ENCODE measurements at regions not wholly inside any gene's neighbourhood (a gene's known extent, or its start where the extent isn't known, plus 50 kb on each side); places are given as distances from the start of the nearest gene placed in this dataset.

DNA sequence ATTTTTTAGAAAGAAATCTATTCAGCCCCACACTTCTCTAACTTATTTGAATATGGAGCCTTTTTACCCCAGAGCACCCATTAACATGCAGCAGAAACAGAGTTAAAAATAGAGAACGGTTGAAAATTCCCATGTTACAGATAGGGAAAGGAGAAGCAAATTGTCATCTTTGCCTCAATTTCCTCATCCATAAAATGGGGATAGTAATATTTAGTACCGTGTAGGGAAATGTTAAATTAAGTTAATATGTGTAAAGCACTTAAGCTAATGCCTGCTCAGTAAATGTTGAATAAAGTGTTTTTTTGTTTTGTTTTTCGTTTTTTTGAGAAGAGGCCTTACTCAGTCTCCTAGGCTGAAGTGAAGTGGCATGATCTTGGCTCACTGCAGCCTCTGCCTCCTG is 50.3 kb downstream of the NAV1 start:
- H3K4me1 ChIP-seq: peaks cover 33% of the 10 kb centered on the region
- H3K27ac ChIP-seq (replicated peaks): no peak overlapping the region
- DNase-seq: no peak
- no peaks in the 10 kb centered on the region for H3K9me3 ChIP-seq (replicated peaks)
- intact Hi-C loops (cut with micrococcal nuclease): no loop called here
- no peaks in the 10 kb centered on the region for H3K27me3 ChIP-seq (ENCODE audit: low read depth)
- H3K36me3 ChIP-seq: peaks cover 3% of the 10 kb centered on the region
- no peak overlapping the region for H3K4me3 ChIP-seq
- TF ChIP-seq, protein P1, sequence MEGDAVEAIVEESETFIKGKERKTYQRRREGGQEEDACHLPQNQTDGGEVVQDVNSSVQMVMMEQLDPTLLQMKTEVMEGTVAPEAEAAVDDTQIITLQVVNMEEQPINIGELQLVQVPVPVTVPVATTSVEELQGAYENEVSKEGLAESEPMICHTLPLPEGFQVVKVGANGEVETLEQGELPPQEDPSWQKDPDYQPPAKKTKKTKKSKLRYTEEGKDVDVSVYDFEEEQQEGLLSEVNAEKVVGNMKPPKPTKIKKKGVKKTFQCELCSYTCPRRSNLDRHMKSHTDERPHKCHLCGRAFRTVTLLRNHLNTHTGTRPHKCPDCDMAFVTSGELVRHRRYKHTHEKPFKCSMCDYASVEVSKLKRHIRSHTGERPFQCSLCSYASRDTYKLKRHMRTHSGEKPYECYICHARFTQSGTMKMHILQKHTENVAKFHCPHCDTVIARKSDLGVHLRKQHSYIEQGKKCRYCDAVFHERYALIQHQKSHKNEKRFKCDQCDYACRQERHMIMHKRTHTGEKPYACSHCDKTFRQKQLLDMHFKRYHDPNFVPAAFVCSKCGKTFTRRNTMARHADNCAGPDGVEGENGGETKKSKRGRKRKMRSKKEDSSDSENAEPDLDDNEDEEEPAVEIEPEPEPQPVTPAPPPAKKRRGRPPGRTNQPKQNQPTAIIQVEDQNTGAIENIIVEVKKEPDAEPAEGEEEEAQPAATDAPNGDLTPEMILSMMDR (IDR thresholded peaks at IDR 0.05; ENCODE audit: borderline replicate concordance): no peak

DNA sequence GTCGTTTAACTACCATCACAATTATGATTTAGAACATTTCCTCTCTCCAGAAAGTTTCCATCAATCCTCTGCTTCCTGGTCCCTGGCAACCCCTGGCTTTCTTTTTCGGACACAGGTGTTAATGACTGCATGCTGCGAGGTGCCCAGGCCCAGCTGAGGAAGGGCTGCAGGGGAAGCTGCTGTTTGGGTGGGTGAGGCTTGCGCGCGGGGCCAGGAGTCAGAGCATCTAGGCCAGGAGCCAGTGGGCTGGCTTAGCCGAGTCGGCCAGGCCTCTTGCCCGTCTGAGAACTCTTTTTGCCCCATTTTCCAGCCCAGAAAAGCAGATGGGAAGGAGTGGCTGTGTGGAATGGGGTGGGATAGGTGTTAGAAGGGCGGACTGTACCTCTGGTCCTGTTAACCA is 51.5 kb downstream of the NAV1 start:
- intact Hi-C loops (cut with micrococcal nuclease): no loop called here
- DNase-seq: no peak
- Histone ChIP-seq H3K4me3 (no peak overlapping the region), H3K27ac (replicated peaks) (no peak overlapping the region), H3K27me3 (ENCODE audit: low read depth) (no peaks in the 10 kb centered on the region), H3K36me3 (peaks cover 3% of the 10 kb centered on the region), H3K4me1 (peaks cover 36% of the 10 kb centered on the region), H3K9me3 (replicated peaks) (no peaks in the 10 kb centered on the region)
- TF ChIP-seq, protein P1 (IDR thresholded peaks at IDR 0.05; ENCODE audit: borderline replicate concordance): no peak

DNA sequence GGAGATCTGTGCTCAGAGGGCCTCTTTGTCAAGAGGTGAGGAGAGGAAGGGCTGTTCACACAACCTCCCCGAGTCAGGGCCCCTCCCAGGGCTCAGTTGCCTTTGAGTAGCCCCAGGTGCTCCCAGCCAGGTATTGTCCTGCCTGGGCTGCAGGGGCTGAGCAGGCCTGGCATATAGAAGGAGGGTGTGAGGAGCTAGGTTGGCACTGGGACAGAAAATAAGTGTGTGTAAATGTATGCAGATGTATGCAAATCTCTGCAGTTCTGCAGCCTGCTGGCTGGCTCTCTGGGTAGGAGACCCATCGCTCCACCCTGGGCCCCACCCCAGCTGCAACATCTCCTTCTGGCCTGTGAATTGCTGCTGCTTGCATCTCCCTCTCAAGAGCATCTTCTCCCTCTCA is 52.4 kb downstream of the NAV1 start:
- DNase-seq: no peak
- no peaks in the 10 kb centered on the region for H3K27me3 ChIP-seq (ENCODE audit: low read depth)
- peaks cover 3% of the 10 kb centered on the region for H3K36me3 ChIP-seq
- TF ChIP-seq, protein P1 (IDR thresholded peaks at IDR 0.05; ENCODE audit: borderline replicate concordance): no peak
- H3K4me3 ChIP-seq: no peak overlapping the region
- H3K27ac ChIP-seq (replicated peaks): no peak overlapping the region
- intact Hi-C loops (cut with micrococcal nuclease): no loop called here
- peaks cover 36% of the 10 kb centered on the region for H3K4me1 ChIP-seq
- H3K9me3 ChIP-seq (replicated peaks): no peaks in the 10 kb centered on the region

DNA sequence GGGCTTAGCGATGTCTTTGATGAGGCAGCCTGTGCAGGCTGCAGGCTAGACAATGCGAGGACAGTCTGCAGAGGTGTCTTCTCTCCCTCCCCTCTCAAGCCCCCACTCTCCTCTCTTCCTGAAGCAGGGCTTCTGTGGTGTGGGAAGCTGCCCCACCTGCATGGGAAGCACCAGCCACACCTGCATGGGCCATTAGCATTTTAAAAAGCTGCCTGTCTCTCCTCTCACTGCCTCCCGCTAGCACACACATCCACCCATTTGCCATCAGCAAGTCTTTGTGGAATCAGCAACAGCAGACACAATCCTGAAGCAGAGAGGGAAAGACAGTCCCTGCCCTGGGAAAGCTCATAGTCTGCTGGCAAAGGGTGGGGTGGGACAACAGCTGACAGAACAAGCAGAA is 53.1 kb downstream of the NAV1 start:
- TF ChIP-seq, protein P1 (IDR thresholded peaks at IDR 0.05; ENCODE audit: borderline replicate concordance): no peak
- H3K4me1 ChIP-seq: peaks cover 36% of the 10 kb centered on the region
- no peaks in the 10 kb centered on the region for H3K27me3 ChIP-seq (ENCODE audit: low read depth)
- no peak for DNase-seq
- H3K9me3 ChIP-seq (replicated peaks): no peaks in the 10 kb centered on the region
- H3K4me3 ChIP-seq: no peak overlapping the region
- peaks cover 3% of the 10 kb centered on the region for H3K36me3 ChIP-seq
- H3K27ac ChIP-seq (replicated peaks): no peak overlapping the region
- intact Hi-C loops (cut with micrococcal nuclease): no loop called here

DNA sequence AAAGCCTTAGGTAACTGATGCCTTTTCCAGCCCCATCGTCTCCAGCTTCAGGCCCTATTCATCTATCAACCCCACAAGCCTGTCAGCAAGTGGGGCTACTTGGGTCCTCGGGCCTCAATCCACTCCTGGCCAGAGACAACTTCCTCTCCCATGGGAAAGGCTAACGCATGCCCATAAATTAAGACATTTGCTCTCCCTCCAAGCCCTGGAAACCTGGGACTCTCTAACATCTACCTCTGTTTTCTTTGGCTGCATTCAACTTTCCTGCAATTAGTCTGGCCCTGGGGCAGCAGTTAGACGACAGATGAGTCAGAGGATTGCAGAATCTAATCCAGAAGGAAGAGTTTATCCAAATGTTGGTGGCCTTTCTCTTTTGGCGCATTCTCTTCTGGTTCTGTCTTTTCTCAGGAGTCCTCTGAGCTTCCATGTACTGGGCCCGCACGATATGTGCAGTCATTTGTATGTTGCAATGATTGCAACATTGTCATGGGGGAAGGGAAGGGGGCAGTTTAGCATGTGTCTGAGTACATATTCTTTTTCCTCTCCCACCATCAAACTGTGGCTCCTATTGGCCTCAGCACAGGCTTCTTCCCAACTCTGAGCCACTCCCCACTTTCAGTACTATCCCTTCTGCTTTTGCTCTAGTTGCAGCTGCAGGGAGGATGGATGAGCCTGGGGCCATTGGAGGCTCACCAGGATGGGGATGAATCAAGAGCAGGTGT is 54.4 kb downstream of the NAV1 start:
- intact Hi-C loops (cut with micrococcal nuclease): no loop called here
- TF ChIP-seq, protein P1 (IDR thresholded peaks at IDR 0.05; ENCODE audit: borderline replicate concordance): no peak
- H3K36me3 ChIP-seq: peaks cover 3% of the 10 kb centered on the region
- no peak overlapping the region for H3K4me3 ChIP-seq
- no peaks in the 10 kb centered on the region for H3K27me3 ChIP-seq (ENCODE audit: low read depth)
- H3K9me3 ChIP-seq (replicated peaks): no peaks in the 10 kb centered on the region
- no peak for DNase-seq
- H3K4me1 ChIP-seq: peaks cover 46% of the 10 kb centered on the region
- peak overlapping the region; percentile 64 for H3K27ac ChIP-seq (replicated peaks)

All from left ventricle myocardium inferior (tissue), 1 donor.